NT2/D1 (cell line): ENCODE measurements at regions not wholly inside any gene's neighbourhood (a gene's known extent, or its start where the extent isn't known, plus 50 kb on each side); places are given as distances from the start of the nearest gene placed in this dataset.

Experiments
- YY1 ChIP-seq: IDR thresholded peaks from 2 replicates; pipeline ENCODE4 v1.6.1; 2011; ENCODE audit not compliant: insufficient read length, insufficient read depth
- ZNF274 ChIP-seq: IDR thresholded peaks from 2 replicates; pipeline ENCODE4 v1.6.1; 2011; ENCODE audit warnings: mild to moderate bottlenecking, low read depth, low read length

DNA sequence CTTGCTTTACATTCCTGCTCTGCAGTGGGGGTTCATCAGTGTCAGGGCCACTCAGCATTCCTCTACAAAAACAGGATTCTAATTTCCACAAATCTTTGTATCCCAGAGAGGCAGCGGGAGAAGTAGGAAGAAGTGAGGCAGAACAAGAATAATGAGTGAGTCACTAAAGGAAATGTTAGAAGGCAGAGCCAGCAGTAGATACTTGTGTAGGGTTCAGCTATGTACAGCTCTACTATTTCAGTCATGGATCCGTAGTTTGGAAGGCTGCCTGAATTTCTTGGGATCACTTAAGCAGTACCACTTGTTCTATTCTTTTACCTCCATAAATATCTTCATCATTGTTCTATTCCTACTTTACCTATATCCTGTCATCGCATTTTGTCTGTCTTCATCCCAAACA is 246.3 kb upstream of the TLE4 start:
- no peak for TF ChIP-seq ZNF274
- TF ChIP-seq YY1, result no peak
